AG04449 (cell line): ENCODE measurements at regions not wholly inside any gene's neighbourhood (a gene's known extent, or its start where the extent isn't known, plus 50 kb on each side); places are given as distances from the start of the nearest gene placed in this dataset.

Experiments used
- CTCF ChIA-PET: fragments of 350-600 bp; formaldehyde crosslinking; extraction: SDS; loops from one replicate; lab custom pipeline; 2021; ENCODE audit warnings: antibody characterized with exemption; lab: Yijun Ruan, JAX
- POLR2A ChIA-PET: fragments of 400-600, 350-600 bp; formaldehyde crosslinking; extraction: SDS; loops from one replicate; lab custom pipeline; 2020; ENCODE audit warnings: antibody characterized with exemption, inconsistent platforms; lab: Yijun Ruan, JAX
- DNase-seq: peaks from one replicate; pipeline ENCODE4 v3.0.0-alpha.2; 2010; ENCODE audit warnings: low read depth, low spot score
- H3K4me3 ChIP-seq: 2 replicates; pipeline ENCODE4 v1.5.1; 2011; ENCODE audit warnings: low read depth, mild to moderate bottlenecking, control low read depth, low read length
- TF ChIP-seq, protein P1 (sequence below): IDR thresholded peaks from one replicate; pipeline ENCODE4 v1.5.1; 2011; ENCODE audit warnings: mild to moderate bottlenecking, moderate library complexity, low read length, control low read depth, inconsistent platforms; ENCODE audit not compliant: insufficient read depth; ENCODE audit errors: missing control alignments

DNA sequence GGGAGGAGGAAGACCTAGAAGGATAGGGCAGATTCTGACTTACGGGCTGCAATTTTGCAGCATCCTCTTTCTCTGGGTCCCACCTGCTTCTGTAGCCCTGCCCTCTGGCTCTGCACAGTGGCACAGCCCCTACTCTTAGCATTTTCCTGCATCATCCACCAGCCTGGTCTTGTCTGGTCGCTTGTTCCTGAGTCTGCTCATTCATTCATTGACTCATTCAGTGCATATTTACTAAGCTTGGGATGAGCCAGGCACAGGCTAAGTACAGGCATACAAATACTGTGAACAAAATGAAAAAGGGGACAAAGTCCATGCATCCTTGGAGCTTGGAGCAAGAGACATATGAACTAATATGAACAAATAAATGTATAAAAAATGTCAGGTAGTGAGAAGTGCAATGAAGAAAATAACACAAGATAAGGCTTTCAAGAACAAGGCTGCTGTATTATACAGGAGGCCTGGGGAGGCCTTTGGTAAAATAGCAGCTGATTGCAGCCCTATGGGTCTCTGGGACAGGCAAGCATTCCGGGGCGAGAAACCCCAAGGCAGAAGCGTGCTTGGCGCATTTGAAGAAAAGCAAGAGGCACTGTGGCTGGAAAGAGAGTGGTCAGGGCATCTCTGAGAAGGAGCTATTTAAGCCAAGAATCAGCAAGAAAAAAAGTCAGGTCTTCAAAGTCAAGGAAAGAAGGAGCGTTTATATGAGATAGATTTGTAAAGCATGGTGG lies 108.0 kb upstream of the ALX4 start:
- no peak overlapping the region for H3K4me3 ChIP-seq
- ChIA-PET POLR2A (no interaction called here), CTCF (no interaction called here)
- no peak for DNase-seq
- TF ChIP-seq, protein P1, sequence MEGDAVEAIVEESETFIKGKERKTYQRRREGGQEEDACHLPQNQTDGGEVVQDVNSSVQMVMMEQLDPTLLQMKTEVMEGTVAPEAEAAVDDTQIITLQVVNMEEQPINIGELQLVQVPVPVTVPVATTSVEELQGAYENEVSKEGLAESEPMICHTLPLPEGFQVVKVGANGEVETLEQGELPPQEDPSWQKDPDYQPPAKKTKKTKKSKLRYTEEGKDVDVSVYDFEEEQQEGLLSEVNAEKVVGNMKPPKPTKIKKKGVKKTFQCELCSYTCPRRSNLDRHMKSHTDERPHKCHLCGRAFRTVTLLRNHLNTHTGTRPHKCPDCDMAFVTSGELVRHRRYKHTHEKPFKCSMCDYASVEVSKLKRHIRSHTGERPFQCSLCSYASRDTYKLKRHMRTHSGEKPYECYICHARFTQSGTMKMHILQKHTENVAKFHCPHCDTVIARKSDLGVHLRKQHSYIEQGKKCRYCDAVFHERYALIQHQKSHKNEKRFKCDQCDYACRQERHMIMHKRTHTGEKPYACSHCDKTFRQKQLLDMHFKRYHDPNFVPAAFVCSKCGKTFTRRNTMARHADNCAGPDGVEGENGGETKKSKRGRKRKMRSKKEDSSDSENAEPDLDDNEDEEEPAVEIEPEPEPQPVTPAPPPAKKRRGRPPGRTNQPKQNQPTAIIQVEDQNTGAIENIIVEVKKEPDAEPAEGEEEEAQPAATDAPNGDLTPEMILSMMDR: no peak

DNA sequence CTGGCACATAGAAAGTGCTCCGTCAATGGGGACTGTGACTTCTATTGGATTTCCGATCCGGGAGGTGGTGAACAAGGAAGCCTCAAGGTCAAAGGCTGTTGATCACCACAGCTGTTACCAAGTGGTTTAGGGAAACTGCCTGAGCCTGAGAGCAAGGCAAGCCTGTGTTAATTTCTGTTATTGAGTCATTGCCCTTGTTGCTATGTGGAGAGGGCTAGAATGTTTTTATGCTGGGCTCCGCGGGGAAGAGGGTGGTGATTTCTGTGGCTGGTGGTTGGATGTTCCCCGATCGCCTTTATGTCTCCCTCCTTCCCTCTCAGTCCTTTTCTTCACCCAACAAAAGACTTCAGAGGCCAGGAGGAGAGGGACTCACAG lies 108.5 kb upstream of the ALX4 start:
- DNase-seq: no peak
- H3K4me3 ChIP-seq: no peak overlapping the region
- ChIA-PET CTCF (no interaction called here), POLR2A (no interaction called here)
- TF ChIP-seq, protein P1: no peak

DNA sequence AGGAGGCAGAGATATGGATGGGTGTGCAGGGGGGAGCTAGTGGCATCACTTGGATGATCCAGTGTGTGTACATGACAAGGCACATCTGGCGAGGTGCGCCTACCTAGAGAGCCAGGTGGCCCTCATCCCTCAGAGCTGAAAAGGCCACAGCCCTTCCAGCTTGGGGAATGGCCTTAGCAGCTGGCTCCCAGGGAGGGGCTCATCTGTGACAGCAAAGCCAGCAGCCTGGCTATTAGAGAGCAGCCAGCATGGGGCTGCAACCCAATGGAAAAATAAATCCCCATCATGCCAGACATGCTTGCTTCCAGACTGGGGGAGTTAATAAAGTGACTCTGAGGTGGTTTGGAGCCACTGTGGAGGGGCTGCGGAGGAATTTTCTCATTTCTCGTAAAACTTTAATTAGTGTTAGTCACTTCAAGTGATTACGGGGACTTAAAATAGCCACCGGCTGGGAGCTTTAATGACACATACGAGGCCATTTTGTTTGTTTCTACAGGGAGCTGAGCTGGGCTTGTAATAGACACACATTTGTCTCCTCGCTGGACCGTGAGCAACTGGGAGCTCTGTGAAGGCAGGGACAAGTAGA lies 111.2 kb upstream of the ALX4 start:
- ChIA-PET POLR2A (no interaction called here), CTCF (no interaction called here)
- DNase-seq: no peak
- no peak overlapping the region for H3K4me3 ChIP-seq
- TF ChIP-seq, protein P1: no peak

DNA sequence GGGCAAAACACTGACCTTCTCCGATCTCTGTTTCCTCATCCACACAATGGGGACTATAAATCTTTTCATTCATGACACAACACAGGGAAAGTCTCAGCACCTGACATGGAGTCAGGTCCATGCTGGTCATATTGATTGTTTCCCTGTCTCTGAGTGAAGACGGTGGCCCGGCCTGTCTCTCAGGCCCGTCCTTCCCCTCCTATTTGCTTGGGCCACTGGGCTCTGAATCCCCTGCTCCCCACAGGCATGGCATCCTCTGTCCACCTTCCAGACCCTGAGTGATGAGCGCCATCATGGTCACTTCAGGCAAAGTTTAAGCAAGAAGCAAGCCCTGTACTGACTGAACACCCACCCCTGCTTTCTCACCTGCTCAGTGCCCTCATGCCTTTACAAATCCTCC lies 113.3 kb upstream of the ALX4 start:
- TF ChIP-seq, protein P1: no peak
- H3K4me3 ChIP-seq: no peak overlapping the region
- DNase-seq: no peak
- ChIA-PET CTCF (no interaction called here), POLR2A (no interaction called here)

DNA sequence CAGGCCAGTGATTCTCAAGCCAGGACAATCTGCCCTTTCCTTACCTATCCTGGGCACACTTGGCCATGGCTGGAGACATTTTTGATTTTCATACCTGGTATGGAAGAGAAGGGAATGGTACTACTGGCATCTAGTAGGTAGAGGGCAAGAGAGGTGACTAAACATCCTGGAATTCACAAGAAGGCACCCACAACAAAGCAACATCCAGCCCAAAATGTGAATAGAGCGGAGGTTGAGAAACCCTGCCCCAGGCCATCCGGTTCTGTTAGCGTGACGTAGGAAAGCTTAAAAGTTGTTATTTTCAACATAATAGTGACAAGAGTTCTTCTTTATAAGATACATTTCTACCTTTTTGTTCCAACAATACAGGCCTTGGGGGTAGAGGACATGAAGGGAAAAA lies 114.9 kb upstream of the ALX4 start:
- TF ChIP-seq, protein P1: no peak
- CTCF ChIA-PET: no interaction called here
- DNase-seq: no peak
- POLR2A ChIA-PET: no interaction called here
- no peak overlapping the region for H3K4me3 ChIP-seq

DNA sequence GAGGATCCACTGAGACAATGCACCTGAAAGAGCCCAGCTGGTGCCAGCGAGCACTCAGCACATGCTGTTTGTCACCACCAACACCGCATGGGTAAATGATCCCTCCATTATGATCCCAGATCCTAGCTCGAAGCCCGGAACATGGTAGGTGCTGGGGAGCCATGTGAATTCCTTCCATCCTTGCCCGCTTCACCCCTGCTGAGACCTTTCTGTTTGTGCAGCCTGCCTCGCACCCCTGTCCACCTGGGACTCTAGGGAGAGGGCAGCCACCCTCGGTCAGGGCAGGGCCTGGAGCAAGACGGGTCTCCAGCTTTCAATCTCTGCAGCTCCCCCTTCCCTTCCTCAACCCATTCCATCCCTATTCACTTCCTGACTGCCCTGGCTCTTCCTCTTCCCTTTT lies 116.2 kb upstream of the ALX4 start:
- ChIA-PET CTCF (interaction anchor here (1.7 kb wide), 1 partner anchor 11 kb away, joined by 4 read pairs; no protein-coding TSS in a partner anchor), POLR2A (no interaction called here)

More for the DNA sequence above, 116.2 kb upstream of the ALX4 start:
- TF ChIP-seq, protein P1: no peak
- H3K4me3 ChIP-seq: no peak overlapping the region
- DNase-seq: no peak
